ENCODE measurements at regions not wholly inside any gene's neighbourhood (a gene's known extent, or its start where the extent isn't known, plus 50 kb on each side); places are given as distances from the start of the nearest gene placed in this dataset.
A peak's percentile ranks its signal among the peaks of the same experiment; 100 is the strongest.

DNA sequence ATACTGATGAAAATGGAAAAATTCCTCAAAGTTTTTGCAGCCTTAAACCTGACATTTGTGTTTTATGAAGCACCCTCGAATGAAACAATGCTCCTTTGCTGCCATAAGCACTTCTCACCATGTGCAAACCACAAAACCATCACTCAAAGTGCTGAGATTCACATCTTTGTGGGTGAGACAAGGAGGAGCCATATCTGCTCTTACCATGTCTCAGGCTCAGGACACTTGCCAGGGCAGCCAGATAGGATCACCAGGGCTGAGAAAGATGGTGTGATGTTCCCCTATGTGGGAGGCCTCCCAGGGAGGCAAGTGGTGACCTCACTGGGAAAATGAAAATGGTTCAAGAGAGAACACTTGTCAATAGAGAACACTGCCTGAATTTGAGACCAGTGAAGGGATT, 120.4 kb downstream of the CCDC34 start:
- H3K4me1 ChIP-seq = peaks cover 9% of the 10 kb centered on the region
- H3K36me3 ChIP-seq = no peaks in the 10 kb centered on the region
- H3K27ac ChIP-seq = no peak overlapping the region
- no peak for TF ChIP-seq POLR2A (IDR thresholded peaks at IDR 0.05)
- TF ChIP-seq EP300 (IDR thresholded peaks at IDR 0.05) = no peak
- TF ChIP-seq, protein P1, sequence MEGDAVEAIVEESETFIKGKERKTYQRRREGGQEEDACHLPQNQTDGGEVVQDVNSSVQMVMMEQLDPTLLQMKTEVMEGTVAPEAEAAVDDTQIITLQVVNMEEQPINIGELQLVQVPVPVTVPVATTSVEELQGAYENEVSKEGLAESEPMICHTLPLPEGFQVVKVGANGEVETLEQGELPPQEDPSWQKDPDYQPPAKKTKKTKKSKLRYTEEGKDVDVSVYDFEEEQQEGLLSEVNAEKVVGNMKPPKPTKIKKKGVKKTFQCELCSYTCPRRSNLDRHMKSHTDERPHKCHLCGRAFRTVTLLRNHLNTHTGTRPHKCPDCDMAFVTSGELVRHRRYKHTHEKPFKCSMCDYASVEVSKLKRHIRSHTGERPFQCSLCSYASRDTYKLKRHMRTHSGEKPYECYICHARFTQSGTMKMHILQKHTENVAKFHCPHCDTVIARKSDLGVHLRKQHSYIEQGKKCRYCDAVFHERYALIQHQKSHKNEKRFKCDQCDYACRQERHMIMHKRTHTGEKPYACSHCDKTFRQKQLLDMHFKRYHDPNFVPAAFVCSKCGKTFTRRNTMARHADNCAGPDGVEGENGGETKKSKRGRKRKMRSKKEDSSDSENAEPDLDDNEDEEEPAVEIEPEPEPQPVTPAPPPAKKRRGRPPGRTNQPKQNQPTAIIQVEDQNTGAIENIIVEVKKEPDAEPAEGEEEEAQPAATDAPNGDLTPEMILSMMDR (IDR thresholded peaks at IDR 0.05) = no peak
- no peak for TF ChIP-seq POLR2AphosphoS5 (IDR thresholded peaks at IDR 0.05)
- 24% methylated on average over 1 of the region's 1 CpG for WGBS
- no peak overlapping the region for H3K4me3 ChIP-seq
- H3K27me3 ChIP-seq = no peaks in the 10 kb centered on the region
- no peak for DNase-seq (ENCODE audit: low spot score in 2 of 2)
- H3K9me3 ChIP-seq = no peaks in the 10 kb centered on the region

DNA sequence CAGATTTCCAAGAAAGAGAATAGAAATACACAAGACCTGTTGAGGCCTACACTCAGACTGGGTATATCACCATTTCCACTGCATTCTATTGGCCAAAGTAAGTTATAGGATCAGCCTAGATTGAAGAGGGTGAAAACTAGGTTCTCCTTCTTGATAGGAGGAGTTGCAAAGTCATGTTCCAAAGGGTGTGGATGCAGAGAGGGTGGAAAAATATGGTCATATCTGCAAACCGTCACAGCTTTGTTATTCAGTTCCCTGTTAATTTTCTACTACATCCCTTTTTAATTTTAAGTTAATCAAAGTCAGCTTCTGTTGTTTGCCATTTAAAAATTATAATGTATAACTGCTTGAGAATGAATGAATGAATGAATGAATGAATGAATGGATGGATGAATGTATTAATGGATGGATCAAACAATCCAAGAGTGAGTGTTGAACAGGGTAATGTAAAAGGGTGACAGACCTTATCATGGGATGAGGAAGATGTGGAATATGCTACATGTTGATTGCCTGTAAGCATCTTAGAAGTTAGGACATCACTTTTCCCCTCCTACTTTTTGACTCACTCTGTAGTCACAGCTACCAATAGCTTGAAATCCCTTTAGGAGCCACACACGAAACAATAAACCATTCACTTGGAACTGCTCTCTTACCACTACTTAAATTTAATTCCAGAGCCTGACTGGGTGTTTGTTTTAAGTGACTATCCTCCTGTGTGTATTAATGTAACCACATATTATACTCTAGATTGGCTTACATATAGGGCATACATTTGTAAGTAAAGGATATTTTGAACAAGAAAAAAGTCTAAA, 121.5 kb downstream of the CCDC34 start:
- Histone ChIP-seq H3K27me3 (no peaks in the 10 kb centered on the region), H3K9me3 (no peaks in the 10 kb centered on the region), H3K4me3 (no peak overlapping the region), H3K4me1 (peaks cover 9% of the 10 kb centered on the region), H3K36me3 (no peaks in the 10 kb centered on the region), H3K27ac (peak overlapping the region; percentile 51)
- DNase-seq (ENCODE audit: low spot score in 2 of 2) = no peak
- TF ChIP-seq EP300 (IDR thresholded peaks at IDR 0.05) (no peak), POLR2A (IDR thresholded peaks at IDR 0.05) (no peak), POLR2AphosphoS5 (IDR thresholded peaks at IDR 0.05) (no peak)
- TF ChIP-seq, protein P1 (IDR thresholded peaks at IDR 0.05) = no peak
- 32% methylated on average over 2 of the region's 2 CpGs for WGBS

DNA sequence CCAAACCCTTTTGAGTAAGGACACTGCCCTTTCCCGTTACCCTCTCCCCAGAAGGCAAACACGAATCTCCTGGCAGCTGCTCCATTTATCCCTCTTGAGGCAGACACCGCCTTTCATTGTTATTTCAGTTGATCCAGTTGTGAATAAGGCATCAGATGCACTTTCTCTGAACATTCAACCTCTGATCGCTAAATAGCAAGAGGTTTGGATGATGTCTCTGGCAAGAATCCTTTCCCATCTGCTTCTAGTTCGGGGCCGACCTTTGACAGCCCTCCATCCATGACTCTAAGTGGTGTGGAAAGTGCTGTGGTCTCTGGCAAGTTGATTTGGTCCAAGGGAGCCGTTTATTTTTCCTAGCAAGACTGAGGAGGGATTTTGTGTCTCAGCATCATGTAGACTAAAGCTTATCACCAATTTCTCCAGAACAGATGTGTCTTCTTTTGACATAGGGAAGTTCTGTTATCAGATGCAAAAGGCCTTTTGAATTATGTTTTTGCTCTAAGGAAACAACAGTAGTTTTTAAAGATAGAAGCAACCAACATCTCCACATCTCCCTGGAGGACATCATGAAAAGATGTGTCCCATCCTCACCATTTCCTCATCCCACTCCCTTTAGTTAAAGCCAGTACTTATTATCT, 123.6 kb downstream of the CCDC34 start:
- WGBS = 42% methylated on average over 7 of the region's 7 CpGs
- DNase-seq (ENCODE audit: low spot score in 2 of 2) = no peak
- H3K9me3 ChIP-seq = no peaks in the 10 kb centered on the region
- no peaks in the 10 kb centered on the region for H3K27me3 ChIP-seq
- TF ChIP-seq, protein P1 (IDR thresholded peaks at IDR 0.05) = no peak
- H3K36me3 ChIP-seq = no peaks in the 10 kb centered on the region
- no peak overlapping the region for H3K4me3 ChIP-seq
- peaks cover 9% of the 10 kb centered on the region for H3K4me1 ChIP-seq
- H3K27ac ChIP-seq = no peak overlapping the region

DNA sequence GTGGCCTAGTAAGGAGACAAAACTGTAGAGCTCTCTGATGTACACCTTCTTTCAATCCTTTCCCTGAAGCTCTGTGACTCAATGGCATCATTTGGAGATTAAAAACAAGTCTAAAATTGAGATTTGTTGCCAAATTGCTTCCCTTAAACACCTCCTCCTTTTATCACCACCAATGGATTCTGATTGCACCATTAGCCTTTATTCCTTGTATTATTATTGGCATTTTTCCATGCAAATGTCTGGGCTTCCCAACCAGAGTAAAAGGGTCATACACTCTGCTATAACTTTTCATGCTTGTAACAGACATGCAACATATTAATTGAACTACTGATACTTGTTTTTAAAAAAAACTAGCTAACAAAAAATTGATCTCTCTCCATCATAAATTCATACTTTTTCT, 124.2 kb downstream of the CCDC34 start:
- Histone ChIP-seq H3K27me3 (no peaks in the 10 kb centered on the region), H3K4me3 (no peak overlapping the region), H3K4me1 (peaks cover 9% of the 10 kb centered on the region), H3K36me3 (no peaks in the 10 kb centered on the region), H3K9me3 (no peaks in the 10 kb centered on the region), H3K27ac (no peak overlapping the region)
- TF ChIP-seq POLR2AphosphoS5 (IDR thresholded peaks at IDR 0.05) (no peak), POLR2A (IDR thresholded peaks at IDR 0.05) (no peak), EP300 (IDR thresholded peaks at IDR 0.05) (no peak)
- TF ChIP-seq, protein P1 (IDR thresholded peaks at IDR 0.05) = no peak
- DNase-seq (ENCODE audit: low spot score in 2 of 2) = no peak

GRCh38 chr11:27237643-27238042, 125.4 kb downstream of the CCDC34 start:
- TF ChIP-seq EP300 (IDR thresholded peaks at IDR 0.05) (no peak), POLR2A (IDR thresholded peaks at IDR 0.05) (no peak), POLR2AphosphoS5 (IDR thresholded peaks at IDR 0.05) (no peak)
- TF ChIP-seq, protein P1 (IDR thresholded peaks at IDR 0.05) = no peak
- H3K4me1 ChIP-seq = peaks cover 13% of the 10 kb centered on the region
- H3K9me3 ChIP-seq = no peaks in the 10 kb centered on the region
- H3K27ac ChIP-seq = no peak overlapping the region
- no peak overlapping the region for H3K4me3 ChIP-seq
- no peak for DNase-seq (ENCODE audit: low spot score in 2 of 2)
- H3K27me3 ChIP-seq = no peaks in the 10 kb centered on the region
- no peaks in the 10 kb centered on the region for H3K36me3 ChIP-seq

All from suprapubic skin (tissue), 4 donors.